ENCODE measurements at regions not wholly inside any gene's neighbourhood (a gene's known extent, or its start where the extent isn't known, plus 50 kb on each side); places are given as distances from the start of the nearest gene placed in this dataset.

GRCh38 chr13:31611214-31611613 lies 128.1 kb upstream of the RXFP2 start:
- H2AFZ ChIP-seq (ENCODE audit: low read length), result no peak overlapping the region
- no peaks in the 10 kb centered on the region for H3K79me2 ChIP-seq (ENCODE audit: control insufficient read depth in 1 of 2, insufficient read depth in 2 of 2, low read length in 2 of 2)
- no peak overlapping the region for H2BK120ac ChIP-seq (replicated peaks; ENCODE audit: low read depth, low read length)
- H3K9ac ChIP-seq (replicated peaks in 1 of 4; ENCODE audit: extremely low read depth in 1 of 4, low read depth in 3 of 4, low read length in 3 of 4), result no peak overlapping the region
- H2AK5ac ChIP-seq (ENCODE audit: low read depth, low read length), result no peak overlapping the region
- no peak overlapping the region for H3K4me2 ChIP-seq (ENCODE audit: insufficient read depth in 1 of 2, low read depth in 2 of 2, low read length in 2 of 2)
- no peak overlapping the region for H2BK5ac ChIP-seq (ENCODE audit: low read depth, low read length)
- H3K56ac ChIP-seq (replicated peaks; ENCODE audit: insufficient read length, low read depth, low read length), result no peak overlapping the region
- no peak overlapping the region for H4K5ac ChIP-seq (ENCODE audit: insufficient read length, low read depth, low read length)
- H3K23me2 ChIP-seq (ENCODE audit: low read depth, low read length), result no peaks in the 10 kb centered on the region
- H3K27me3 ChIP-seq (replicated peaks in 1 of 4; ENCODE audit: control insufficient read depth in 3 of 4, extremely low read depth in 1 of 4, insufficient read depth in 3 of 4, low read length in 3 of 4), result no peaks in the 10 kb centered on the region
- no peaks in the 10 kb centered on the region for H3K36me3 ChIP-seq (ENCODE audit: control insufficient read depth in 2 of 4, insufficient read depth in 4 of 4, low read length in 3 of 4)
- H2BK12ac ChIP-seq (ENCODE audit: low read depth, low read length), result no peak overlapping the region
- FAIRE-seq (no peak), DNase-seq (ENCODE audit: low read depth in 1 of 2, low spot score in 2 of 2) (no peak)
- H4K8ac ChIP-seq (ENCODE audit: extremely low read depth, insufficient read depth, low read length), result no peak overlapping the region
- H4K91ac ChIP-seq (replicated peaks; ENCODE audit: insufficient read length, low read length), result no peak overlapping the region
- 90% methylated on average over 3 of the region's 3 CpGs; no CpG with 5 or more reads in 1 of the 2 experiments for WGBS, 2 experiments (ENCODE audit: extremely low coverage in 1 of 2, insufficient coverage in 1 of 2, insufficient read length in 1 of 2, insufficient replicate concordance in 2 of 2, low coverage in 1 of 2, low lambda C conversion rate in 2 of 2, missing lambda C conversion rate in 1 of 2)
- CTCF ChIA-PET (ENCODE audit: partially characterized antibody), result interaction anchor here (0.9 to 1.2 kb wide), 2 partner anchors 17 to 74 kb away, joined by 3 to 4 read pairs; no protein-coding TSS in a partner anchor
- no peak overlapping the region for H2BK20ac ChIP-seq (ENCODE audit: low read length)
- no peaks in the 10 kb centered on the region for H3K79me1 ChIP-seq (ENCODE audit: low read depth, low read length)
- peaks cover 0 to 5% of the 10 kb centered on the region in 2 experiments; a peak in 1 of 4 replicates for H3K9me3 ChIP-seq (ENCODE audit: insufficient read depth in 2 of 2, low read depth in 1 of 2, low read length in 1 of 2)
- no peak overlapping the region for H3K18ac ChIP-seq (ENCODE audit: extremely low read depth, low read length)
- H3K4ac ChIP-seq (replicated peaks; ENCODE audit: insufficient read length, low read depth, low read length), result no peak overlapping the region
- no peak overlapping the region for H3K27ac ChIP-seq (ENCODE audit: low read depth, low read length)
- H4K20me1 ChIP-seq (replicated peaks in 1 of 2; ENCODE audit: control insufficient read depth in 1 of 2, insufficient read depth in 2 of 2, low read length in 2 of 2), result no peaks in the 10 kb centered on the region
- no peak overlapping the region for H3K4me3 ChIP-seq (ENCODE audit: extremely low read depth in 1 of 4, insufficient read depth in 2 of 4, low read depth in 3 of 4, low read length in 4 of 4)
- no peak overlapping the region for H2BK15ac ChIP-seq (ENCODE audit: low read length)
- H3K23ac ChIP-seq (ENCODE audit: insufficient read length), result no peak overlapping the region
- no peak overlapping the region for H3K14ac ChIP-seq (ENCODE audit: insufficient read length)
- POLR2A ChIA-PET (ENCODE audit: partially characterized antibody), result no interaction called here
- H3K4me1 ChIP-seq (replicated peaks in 1 of 4; ENCODE audit: control insufficient read depth in 3 of 4, insufficient read depth in 4 of 4, low read length in 3 of 4), result 0 out of 7 replicates have a peak, but pooled peaks cover 0 to 2% (median 0%) of the 10 kb centered on the region in 4 experiments
- no peak for TF ChIP-seq ATF3 (IDR thresholded peaks at IDR 0.05; ENCODE audit: insufficient read depth, low read depth, low read length)
- TF ChIP-seq ZNF274 (IDR thresholded peaks at IDR 0.05; ENCODE audit: borderline replicate concordance, extremely low read depth, low read length), result no peak
- no peak for TF ChIP-seq CREB1 (IDR thresholded peaks at IDR 0.05)
- no peak for TF ChIP-seq MAFK (IDR thresholded peaks at IDR 0.05; ENCODE audit: low read depth, low read length)
- no peak for TF ChIP-seq NRF1 (IDR thresholded peaks at IDR 0.05; ENCODE audit: low read depth, low read length)
- no peak for TF ChIP-seq FOSL1 (IDR thresholded peaks at IDR 0.05; ENCODE audit: insufficient read depth, low read depth, low read length)
- TF ChIP-seq JUN (IDR thresholded peaks at IDR 0.05; ENCODE audit: low read depth, low read length), result no peak
- no peak for TF ChIP-seq CHD2 (IDR thresholded peaks at IDR 0.05; ENCODE audit: low read length)
- TF ChIP-seq BCL11A (IDR thresholded peaks at IDR 0.05; ENCODE audit: low read depth in 2 of 2, low read length in 2 of 2), result no peak
- no peak for TF ChIP-seq POLR2AphosphoS5 (IDR thresholded peaks at IDR 0.05; ENCODE audit: low read depth, low read length)
- TF ChIP-seq EGR1 (IDR thresholded peaks at IDR 0.05; ENCODE audit: borderline replicate concordance, low read depth, low read length), result no peak
- TF ChIP-seq, protein P1, sequence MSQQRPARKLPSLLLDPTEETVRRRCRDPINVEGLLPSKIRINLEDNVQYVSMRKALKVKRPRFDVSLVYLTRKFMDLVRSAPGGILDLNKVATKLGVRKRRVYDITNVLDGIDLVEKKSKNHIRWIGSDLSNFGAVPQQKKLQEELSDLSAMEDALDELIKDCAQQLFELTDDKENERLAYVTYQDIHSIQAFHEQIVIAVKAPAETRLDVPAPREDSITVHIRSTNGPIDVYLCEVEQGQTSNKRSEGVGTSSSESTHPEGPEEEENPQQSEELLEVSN (IDR thresholded peaks at IDR 0.05), result no peak
- TF ChIP-seq RBBP5 (IDR thresholded peaks at IDR 0.05; ENCODE audit: borderline replicate concordance, low read depth, low read length), result no peak
- TF ChIP-seq HDAC6 (IDR thresholded peaks at IDR 0.05; ENCODE audit: low read depth, low read length), result no peak
- TF ChIP-seq SP4 (IDR thresholded peaks at IDR 0.05; ENCODE audit: low read length), result no peak
